GM21423 (cell line): ENCODE measurements at regions not wholly inside any gene's neighbourhood (a gene's known extent, or its start where the extent isn't known, plus 50 kb on each side); places are given as distances from the start of the nearest gene placed in this dataset.

Experiments
- ATAC-seq: cut with Tn5 transposase; IDR thresholded peaks from one replicate; pipeline ENCODE4 v1.9.1; 2021; ENCODE audit warnings: mild to moderate bottlenecking, moderate library complexity; ENCODE audit not compliant: unreplicated experiment

DNA sequence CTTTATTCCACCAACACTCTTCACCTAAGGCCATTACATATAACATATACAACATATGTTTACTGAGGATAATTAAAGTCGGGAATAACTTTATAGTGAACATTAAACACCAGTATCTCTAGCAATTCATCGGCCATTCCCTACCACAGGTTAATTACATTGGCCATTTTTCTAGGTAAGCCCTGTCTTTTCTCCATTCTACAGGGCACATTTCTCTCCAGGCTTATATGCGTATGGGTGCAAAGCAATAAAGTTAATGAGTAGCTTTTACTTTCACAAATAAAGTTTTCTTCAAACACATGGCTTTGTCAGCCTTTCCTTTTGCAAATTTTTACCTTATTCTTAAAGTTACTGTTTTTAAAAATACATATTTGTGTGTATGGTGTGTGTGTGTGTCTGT is 111.9 kb upstream of the IQCM start:
- ATAC-seq, result no peak

DNA sequence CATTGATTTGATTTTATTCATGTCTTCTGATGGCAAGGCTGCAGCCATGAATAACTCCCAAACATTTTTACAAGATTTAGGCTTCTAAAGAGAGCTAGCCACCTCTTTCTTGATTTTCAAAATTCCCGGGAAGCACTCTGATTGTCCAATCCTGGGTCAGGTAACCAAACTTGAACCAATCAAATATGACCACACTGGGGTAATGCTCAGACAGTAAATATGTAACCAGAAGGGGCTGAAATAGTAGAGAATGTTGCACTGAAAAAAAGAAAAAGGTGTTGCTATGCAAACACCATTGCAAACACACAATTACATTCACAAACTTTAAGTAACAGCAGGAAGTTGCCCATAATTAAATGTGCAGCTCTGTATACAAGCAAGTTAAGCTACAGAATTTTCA is 112.9 kb upstream of the IQCM start:
- no peak for ATAC-seq

DNA sequence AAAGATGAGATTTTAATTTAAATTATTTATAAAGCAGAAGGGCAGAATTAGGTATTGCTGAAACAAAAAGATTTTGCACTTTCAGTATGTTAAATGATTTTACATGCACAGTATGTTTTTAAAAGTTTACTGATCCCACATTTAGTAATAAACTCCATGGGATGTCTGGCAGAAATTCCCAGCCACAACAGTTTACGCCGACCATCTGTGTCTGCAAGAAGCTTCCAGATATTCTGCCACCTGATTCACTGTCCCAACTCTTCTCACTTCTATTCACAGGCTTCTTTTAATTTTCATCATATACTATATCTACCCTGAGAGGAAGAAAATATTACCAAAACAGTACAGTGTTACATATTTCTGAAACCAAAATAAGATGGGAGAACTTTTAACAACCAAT is 115.8 kb upstream of the IQCM start:
- no peak for ATAC-seq

DNA sequence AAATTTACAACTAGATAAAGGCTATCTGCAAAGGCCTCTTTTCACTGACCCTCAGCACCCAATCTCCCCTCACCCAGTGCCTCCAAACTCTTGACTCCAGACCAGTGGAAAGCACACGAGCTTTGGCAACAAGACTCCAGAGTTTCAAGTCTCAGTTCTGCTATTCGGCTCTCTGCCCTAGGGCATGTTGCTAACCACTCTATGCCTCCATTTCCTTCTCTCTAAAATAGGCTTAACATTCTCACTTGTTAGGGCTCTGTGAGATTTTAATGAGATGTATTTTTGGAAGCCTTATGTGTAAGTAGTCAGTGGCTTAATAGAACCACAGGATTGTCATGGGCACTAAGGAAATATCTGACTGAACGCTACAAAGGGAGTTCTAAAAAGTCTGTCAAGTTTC is 116.5 kb upstream of the IQCM start:
- no peak for ATAC-seq

DNA sequence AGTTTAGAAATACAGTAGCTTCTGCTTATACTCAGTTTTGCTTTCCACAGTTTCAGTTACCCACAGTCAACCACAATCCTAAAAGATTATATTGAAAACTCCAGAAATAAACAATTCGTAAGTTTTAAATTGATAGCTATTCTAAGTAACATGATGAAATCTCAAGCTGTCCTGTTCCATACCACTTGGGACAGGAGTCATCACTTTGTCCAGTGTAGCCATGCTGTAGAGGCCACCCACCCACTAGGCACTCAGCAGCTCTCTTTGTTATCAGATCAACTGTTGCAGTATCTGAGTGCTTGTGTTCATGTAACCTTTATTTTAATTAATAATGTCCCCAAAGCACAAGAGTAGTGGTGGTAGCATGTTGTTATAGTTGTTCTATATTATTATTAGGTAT is 117.5 kb upstream of the IQCM start:
- no peak for ATAC-seq

DNA sequence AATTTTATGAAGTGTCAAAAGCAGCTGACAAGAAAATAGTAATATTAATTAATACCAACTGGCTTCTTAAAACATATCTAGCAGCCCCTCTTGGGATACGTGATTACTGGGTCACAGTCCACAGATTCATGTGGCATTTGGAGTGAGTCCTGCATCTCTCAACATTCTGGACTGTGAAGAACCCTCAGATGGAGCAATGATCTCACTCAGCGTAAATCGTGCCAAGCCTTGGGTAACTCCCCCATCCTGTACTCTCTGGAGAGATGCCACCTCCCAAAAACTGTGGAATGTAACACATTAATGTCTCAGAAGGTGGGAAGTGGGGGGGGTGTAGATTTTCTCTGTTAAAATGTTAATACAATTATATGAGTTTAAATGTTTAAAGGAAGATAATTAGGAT is 118.2 kb upstream of the IQCM start:
- no peak for ATAC-seq

DNA sequence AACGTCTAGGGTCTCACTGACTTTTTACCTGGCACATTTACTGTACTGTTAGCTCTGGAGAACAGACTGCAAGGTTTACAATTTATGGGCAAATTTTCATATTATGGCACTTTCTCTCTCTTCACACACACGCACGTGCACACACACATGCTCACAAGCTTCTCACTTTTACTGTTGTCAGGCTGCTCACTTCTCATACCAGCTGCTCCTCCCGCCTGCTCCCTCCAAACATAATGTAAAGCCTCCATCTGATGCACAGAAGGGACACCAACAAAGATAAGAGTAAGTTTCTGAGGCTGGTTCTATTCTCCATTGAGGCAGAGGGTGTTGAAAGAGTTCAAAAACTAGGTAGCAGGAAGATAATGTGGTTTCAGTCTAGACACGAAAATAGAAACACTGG is 128.9 kb upstream of the DCLK2 start:
- ATAC-seq, result no peak

DNA sequence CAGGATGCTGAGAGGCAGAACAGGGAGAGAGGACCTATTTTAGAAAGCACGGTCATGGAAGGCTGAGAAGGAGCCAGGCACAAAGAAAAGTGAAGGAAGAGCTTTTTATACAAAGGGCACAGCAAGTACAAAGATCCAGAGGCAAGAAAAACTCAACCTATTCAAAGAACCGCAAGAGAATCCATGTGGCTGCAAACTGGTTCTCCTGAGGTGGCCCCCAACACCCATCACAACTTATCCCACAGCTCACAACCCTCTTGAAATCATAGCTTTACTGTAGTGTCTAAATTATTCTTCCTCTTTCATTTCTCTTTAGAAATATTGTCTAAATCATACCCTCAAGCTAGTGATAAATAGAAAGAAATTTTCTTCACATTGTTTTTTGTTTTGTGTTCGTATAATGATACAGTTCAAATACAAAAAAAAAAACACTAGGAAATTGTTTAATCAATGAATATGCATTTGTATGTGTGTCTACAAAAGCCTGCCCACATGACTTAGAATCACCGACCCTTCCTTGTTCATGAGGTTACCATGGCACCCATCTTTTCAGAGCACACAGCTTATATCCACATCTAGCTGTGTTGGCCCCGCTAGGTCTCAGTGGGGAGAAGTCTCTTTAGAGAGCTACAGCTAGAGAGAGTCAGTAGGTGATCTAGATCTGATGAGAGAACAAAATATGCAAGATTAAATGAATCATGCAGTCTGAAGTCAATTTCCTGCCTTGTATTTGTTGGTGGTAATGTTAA is 126.9 kb upstream of the DCLK2 start:
- no peak for ATAC-seq

DNA sequence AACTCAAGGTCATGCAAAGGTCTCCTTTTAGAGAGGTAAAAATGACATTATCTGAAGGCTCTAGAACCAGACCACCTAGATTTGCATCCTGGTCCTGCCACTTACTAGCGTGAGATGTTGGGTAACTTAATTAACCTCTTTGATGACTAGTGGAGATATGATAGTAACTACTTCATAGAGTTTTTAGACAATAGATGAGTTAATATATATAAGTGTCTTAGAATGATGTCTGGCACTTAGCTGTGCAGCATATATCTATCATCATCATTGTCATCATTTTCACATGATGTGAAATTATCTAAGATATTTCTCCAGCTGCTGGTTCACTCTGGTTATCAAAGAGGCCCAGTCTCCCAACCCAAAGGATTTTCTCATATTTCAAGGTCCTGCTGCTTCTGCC is 126.1 kb upstream of the DCLK2 start:
- no peak for ATAC-seq

DNA sequence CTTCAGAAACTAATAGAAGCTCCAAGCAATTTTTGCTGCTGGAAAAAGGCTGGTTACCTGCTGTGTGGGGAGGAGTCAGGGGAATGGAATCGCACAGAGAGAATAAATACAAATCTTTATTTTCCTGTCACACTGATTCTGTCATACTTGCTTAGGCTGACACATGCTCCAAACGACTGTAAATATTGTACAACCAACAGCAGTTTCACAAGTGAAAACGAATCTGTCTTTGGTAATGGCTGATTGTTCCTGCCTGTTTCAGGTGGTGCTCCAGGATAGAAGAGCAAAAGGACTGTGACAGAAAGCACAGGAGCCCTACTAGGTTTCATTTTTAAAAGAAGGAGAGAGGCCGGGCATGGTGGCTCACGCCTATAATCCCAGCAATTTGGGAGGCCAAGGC is 125.5 kb upstream of the DCLK2 start:
- ATAC-seq, result no peak

DNA sequence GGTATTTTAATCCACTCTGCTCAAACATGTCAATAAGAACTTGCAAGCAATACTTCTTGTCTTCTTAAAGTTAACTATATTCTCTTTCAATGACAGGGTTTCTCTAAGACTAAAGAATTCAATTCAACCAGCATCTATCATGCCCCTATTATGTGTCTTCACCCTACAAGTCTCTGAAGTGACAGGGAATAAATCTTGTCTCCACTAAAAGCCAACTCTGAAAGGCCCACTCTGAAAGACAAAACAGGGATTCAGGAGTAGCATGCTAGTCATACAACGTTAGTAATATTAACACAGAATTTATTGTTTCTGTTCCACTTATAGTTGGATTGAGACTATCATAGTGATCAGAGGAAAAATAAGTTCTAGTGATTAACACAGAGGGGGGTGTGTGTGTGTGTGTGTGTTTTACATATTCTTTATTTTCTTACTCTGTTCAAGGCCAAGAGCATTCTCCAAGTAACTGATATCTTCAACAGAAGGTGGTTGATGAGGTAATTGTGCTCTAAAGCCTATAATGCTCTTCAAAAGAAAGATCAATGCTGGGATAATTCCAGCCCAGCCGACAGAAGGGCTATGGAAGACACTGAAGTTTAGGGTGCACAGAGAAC is 122.4 kb upstream of the DCLK2 start:
- no peak for ATAC-seq

DNA sequence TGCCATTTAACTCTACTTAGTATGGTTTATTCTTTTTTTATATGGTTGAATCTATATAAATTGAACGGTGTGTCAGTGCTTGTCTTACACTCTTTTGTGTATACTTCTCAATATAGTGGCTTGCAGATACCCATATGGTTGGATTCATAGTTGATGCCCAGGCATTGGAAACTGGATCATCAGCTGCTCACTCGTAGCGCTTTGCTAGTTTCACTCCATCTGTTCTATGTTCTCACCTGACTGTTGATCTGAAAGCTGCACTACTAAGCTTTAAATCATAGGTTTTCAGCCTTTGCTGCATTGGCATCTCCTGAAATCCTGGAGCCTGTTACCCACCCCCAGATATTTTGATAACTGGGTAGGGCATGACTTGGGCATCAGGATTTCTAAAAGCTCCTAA is 121.6 kb upstream of the DCLK2 start:
- ATAC-seq, result no peak

DNA sequence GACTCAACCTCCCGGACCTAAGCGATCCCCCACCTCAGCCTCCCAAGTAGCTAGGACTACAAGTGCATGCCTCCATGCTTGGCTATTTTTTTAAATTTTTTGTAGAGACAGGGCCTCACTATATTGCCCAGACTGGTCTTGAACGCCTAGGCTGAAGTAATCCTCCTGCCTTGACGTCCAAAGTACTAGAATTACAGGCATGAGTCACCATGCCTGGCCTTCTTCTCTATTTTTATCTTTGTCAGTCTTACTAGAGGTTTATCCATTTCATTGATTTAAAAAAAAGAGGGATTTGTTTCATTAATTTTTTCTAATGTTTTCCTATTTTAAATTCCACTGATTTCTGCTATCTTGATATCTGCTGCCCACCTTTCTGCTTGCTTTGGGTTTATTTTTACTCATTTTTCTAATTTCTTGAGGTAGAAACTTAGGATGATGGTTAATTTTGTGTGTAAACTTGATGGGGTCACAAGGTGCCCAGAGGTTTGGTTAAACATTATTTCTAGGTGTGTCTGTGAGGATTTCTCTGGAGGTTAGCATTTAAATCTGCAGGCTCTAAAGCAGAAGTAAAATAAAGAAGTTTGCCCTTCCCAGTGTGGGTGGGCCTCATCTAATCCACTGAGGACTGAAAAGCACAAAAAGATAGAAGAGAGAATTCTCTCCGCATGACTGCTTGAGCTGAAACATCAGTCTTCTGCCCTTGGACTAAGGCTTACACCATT is 116.2 kb upstream of the DCLK2 start:
- no peak for ATAC-seq

DNA sequence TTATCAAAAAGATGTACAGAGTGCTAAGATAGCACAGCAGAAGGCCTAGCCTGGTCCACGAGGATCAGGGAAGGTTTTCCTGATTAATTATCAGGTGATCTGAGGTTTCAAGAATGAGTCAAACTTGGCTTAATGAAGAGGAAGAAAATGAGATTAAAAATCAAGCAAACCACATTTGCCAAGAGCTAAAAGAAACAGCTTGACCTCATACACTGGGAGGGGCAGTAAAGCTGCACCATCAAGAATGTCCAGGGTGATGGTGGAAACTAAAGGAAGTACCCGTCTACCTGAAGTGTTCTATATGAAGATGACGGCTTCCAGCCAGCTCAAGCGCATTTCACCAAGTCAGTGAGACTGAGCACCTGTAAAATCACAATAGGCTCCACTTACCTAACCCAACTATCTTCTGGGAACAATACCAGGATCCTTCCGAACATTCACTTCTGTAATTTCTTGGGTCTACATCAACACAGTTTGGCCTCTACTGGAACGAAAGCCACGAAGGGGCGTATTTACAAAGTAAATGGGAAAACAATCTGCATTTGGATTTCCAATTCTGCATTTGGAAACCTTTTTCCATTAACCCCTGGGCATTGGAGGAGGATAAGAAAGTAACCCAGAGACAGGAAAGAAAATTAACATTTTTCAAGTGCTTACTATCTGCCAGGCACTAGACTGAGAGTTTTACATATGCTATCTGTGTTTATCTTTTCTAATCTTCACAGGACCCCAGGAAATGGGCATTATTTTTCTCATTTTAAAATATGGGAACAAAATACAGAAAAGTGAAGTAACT is 114.0 kb upstream of the DCLK2 start:
- no peak for ATAC-seq

DNA sequence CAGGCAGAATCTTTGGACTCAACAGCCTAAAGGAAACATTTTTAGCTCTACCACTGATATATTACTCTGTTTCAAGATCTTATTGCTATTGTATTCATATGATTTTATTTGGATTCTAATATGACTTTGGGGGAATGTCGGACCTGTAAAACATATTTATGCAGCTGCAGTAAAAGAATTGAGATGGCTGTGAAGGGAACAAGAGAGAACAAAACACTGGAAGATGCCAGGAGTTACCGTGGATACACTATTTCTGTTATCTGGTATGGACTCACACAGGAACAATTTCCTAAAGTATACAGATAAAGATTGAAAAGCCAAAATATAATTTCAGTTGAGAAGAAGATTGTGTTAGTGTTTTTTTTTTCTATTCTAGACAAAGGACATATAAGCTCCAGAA is 113.0 kb upstream of the DCLK2 start:
- ATAC-seq, result no peak

DNA sequence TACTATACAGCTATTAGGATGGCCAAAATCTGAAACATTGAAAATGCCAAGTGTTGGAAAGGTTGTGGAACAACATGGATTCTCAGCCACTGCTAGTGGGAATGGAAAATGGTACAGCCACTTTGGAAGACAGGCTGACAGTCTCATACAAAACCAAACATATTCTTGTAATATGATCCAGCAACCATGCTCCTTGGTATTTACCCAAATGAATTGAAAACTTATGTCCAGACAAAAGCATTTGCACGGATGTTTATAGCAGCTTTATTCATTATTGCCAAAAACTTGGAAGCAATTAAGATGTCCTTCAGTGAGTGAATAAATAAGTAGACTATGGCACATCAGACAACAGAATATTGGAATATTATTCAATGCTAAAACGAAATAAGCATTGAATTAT is 105.8 kb upstream of the DCLK2 start:
- ATAC-seq, result no peak

DNA sequence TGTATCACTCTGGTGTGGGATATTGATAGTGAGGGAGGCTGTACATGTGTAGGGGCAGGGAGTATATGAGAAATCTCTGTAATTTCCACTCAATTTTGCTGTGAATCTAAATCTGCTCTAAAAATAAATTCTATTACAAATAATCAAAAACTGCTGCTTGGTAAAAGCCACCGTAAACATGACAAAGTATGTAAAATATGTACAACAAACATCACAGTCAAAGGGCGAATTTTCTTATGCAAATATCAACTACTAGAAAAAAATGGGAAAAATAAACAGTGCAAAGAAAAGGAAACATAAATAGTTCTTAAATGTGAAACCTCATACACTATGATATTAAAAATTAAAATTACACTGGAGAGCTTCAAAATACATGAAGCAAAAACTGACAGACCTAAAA is 105.1 kb upstream of the DCLK2 start:
- no peak for ATAC-seq

DNA sequence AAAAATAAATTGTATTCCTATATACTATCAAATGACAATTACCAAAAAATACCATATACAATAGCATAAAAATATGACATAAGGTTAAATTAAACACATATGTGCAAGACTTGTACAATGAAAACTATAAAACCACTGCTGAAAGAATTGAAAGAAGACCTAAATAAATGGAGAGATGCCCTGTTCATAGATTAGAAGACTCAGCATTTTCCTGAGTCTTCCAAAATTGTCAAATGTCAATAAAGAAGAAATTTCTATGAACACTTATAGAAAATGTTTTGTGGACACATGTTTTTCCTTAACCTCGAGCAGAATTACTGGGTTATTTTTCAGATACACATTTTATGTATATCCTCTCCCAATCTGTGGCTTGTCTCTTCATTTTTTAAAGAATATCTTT is 103.1 kb upstream of the DCLK2 start:
- ATAC-seq, result no peak

DNA sequence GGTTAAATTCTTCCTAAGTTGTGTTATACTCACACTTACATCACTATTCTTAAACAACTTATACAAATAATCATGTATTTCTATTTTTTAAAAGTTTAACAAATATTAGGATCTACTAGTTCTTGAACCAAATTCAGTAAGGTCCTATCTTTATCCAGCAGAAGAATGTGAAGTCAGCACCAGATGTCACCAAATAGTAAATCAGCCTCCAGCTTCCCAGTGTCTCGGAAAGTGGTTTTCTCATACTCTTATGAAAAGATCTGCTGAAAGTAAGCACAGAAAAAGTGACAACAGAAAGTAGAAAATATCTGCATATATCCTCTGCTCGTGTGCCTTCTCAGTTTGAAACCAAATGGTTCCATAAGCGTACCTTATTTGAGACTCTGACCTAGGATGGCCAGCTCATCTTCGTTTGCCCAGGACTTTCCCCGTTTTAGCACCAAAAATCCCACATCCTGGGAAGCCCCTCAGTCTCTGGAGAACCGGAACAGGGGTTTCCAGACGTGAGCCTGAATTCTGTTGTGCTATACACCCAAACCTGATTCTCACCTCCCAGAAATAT is 98.0 kb upstream of the DCLK2 start:
- no peak for ATAC-seq

DNA sequence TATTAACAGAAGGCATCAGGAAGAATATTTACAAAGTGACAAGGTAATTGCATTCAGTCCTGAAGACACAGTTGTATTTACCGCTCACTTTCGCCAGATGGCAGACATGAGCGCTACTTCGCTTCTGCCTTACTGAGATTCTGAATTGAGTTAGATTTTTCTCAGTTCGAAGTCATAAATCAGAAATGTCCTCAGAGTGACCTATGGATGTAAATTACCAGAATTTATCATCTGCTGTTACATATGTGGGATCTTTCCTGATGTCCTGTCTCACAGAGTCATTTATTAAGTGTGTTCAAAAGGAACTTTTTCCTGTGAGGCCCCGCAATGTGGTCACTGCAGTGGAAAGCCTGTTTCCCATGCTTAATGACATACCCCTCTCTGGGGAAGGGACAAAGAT is 97.3 kb upstream of the DCLK2 start:
- ATAC-seq, result peak; percentile 78

DNA sequence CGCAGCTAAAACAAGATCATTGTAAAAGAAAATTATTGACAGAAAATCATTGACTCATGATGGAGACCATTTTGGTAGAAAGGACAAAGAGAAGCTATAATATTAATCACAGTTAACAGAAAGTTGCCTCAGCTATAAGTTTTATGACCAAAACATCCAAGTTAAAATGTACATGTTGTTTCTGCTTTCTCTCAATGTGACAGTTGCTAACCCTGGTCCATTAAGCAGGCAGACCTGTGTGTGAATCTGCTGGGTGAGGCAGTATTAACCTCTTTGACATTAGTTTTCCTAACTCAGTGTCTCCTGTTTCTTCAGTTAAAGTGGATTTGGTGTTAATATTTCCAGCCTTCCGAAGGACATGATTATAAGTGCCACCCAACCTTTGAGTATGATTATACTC is 94.8 kb upstream of the DCLK2 start:
- ATAC-seq, result no peak
